ENCODE measurements at regions not wholly inside any gene's neighbourhood (a gene's known extent, or its start where the extent isn't known, plus 50 kb on each side); places are given as distances from the start of the nearest gene placed in this dataset.

GRCh38 chr5:16238018-16238417, 58.4 kb upstream of the MARCHF11 start:
- TF ChIP-seq POLR2AphosphoS5 (IDR thresholded peaks at IDR 0.05; ENCODE audit: low read depth, low read length) (no peak), REST (IDR thresholded peaks at IDR 0.05; ENCODE audit: insufficient read depth in 1 of 2, low read depth in 2 of 2, low read length in 2 of 2) (no peak)
